ENCODE measurements at regions not wholly inside any gene's neighbourhood (a gene's known extent, or its start where the extent isn't known, plus 50 kb on each side); places are given as distances from the start of the nearest gene placed in this dataset.
A peak's percentile ranks its signal among the peaks of the same experiment; 100 is the strongest.

DNA sequence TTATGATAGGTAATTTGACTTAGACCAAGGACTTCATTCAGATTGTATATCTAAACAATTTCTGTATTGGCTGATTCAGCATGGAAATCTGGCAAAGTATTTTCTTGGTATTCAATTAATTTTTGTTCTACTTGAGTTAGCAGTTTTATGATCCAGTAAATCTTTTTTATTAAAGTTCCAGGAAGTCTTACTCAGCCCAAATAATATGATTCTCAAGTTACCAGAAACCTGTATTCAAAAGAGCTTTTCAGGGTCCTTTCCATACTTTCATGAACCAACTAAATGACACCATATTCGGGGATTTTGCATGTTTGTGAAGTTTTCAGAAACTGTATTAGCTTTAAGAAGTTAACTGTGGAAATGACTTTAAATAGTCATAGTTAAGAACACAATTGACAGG, 662.6 kb downstream of the LRFN5 start:
- no peak overlapping the region for H3K27ac ChIP-seq (ENCODE audit: low read length)
- H3K4me3 ChIP-seq (ENCODE audit: low read length): no peak overlapping the region

DNA sequence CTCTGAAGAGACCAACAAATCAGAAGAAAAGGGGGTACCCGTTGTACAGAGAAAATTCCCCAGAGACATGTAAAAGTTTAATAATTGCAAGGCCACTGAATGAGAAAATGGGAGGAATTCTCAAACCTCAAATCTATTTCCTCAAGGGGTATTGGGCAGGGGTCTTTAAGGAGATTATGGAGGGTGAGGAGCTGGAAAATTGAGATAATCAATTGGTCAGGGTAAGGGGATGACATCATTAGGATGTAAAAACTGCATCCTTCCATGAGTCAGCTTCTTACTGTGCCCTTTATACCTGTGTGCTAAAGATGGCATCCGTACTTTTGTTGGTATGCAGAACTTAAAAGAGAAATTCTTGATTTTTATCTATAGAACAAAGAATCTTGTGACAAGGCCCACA, 641.5 kb downstream of the LRFN5 start:
- Histone ChIP-seq H3K27me3 (ENCODE audit: control insufficient read depth, insufficient read depth, low read length) (no peaks in the 10 kb centered on the region), H3K4me1 (ENCODE audit: control insufficient read depth, insufficient read depth, low read length) (no peaks in the 10 kb centered on the region), H3K9me3 (replicated peaks; ENCODE audit: control insufficient read depth, low read depth, low read length) (peaks cover 2% of the 10 kb centered on the region), H3K4me3 (ENCODE audit: low read length) (no peak overlapping the region), H3K36me3 (ENCODE audit: control insufficient read depth, insufficient read depth, low read length) (no peaks in the 10 kb centered on the region), H3K27ac (ENCODE audit: low read length) (no peak overlapping the region)
- DNase-seq: no peak
- WGBS (ENCODE audit: insufficient coverage): no CpG with 5 or more reads among the region's 2 CpGs

More for the DNA sequence above, 662.6 kb downstream of the LRFN5 start:
- Histone ChIP-seq H3K27me3 (ENCODE audit: control insufficient read depth, insufficient read depth, low read length) (no peaks in the 10 kb centered on the region), H3K9me3 (replicated peaks; ENCODE audit: control insufficient read depth, low read depth, low read length) (no peaks in the 10 kb centered on the region), H3K4me1 (ENCODE audit: control insufficient read depth, insufficient read depth, low read length) (no peaks in the 10 kb centered on the region), H3K36me3 (ENCODE audit: control insufficient read depth, insufficient read depth, low read length) (no peaks in the 10 kb centered on the region)
- WGBS (ENCODE audit: insufficient coverage): no CpG with 5 or more reads among the region's 1 CpG
- no peak for DNase-seq

DNA sequence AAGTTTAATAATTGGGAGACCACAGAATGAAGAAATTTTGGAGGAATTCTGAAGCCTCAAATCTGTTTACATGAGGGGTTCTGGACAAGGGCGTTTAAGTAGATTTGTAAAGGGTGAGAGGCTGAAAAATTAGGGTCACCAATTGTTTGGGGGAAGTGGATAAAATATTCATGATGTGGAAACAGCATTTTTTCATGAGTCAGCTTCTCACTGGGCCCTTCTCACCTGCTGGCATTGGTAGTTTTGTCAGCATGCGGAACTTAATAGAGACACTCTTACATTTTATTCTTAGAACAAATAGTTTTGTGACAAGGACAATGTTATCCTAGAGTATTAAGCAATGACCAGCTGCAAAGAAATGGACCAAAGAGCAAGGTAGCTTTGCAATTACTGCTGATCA, 634.4 kb downstream of the LRFN5 start:
- Histone ChIP-seq H3K4me1 (ENCODE audit: control insufficient read depth, insufficient read depth, low read length) (no peaks in the 10 kb centered on the region), H3K4me3 (ENCODE audit: low read length) (no peak overlapping the region), H3K36me3 (ENCODE audit: control insufficient read depth, insufficient read depth, low read length) (no peaks in the 10 kb centered on the region), H3K27ac (ENCODE audit: low read length) (no peak overlapping the region), H3K9me3 (replicated peaks; ENCODE audit: control insufficient read depth, low read depth, low read length) (peaks cover 2% of the 10 kb centered on the region), H3K27me3 (ENCODE audit: control insufficient read depth, insufficient read depth, low read length) (no peaks in the 10 kb centered on the region)
- DNase-seq: no peak
- WGBS (ENCODE audit: insufficient coverage): 80% methylated on average over 1 of the region's 2 CpGs

DNA sequence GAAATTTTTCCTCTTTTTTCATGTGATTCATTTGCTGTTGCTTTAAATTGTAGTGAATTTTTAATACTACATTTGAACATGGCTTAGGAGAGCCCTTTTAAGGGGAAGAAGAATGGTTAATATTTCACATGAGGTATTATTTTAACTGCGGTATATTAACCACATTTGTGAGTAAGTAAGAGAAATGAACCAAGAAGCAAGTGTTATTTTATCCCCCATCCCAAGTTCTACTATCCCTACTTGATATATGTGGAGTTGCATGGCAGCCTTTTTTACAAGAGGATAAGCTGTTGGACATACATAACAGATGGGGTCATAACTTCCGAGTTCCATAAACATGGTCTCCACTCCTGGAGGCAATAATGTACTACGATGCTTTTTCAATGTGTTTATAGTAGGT, 623.3 kb downstream of the LRFN5 start:
- H3K27ac ChIP-seq (ENCODE audit: low read length): no peak overlapping the region
- no CpG with 5 or more reads among the region's 3 CpGs for whole genome bisulfite sequencing (ENCODE audit: insufficient coverage)
- H3K4me3 ChIP-seq (ENCODE audit: low read length): no peak overlapping the region
- no peaks in the 10 kb centered on the region for H3K4me1 ChIP-seq (ENCODE audit: control insufficient read depth, insufficient read depth, low read length)
- H3K9me3 ChIP-seq (replicated peaks; ENCODE audit: control insufficient read depth, low read depth, low read length): no peaks in the 10 kb centered on the region
- no peaks in the 10 kb centered on the region for H3K27me3 ChIP-seq (ENCODE audit: control insufficient read depth, insufficient read depth, low read length)
- DNase-seq: no peak
- no peaks in the 10 kb centered on the region for H3K36me3 ChIP-seq (ENCODE audit: control insufficient read depth, insufficient read depth, low read length)

DNA sequence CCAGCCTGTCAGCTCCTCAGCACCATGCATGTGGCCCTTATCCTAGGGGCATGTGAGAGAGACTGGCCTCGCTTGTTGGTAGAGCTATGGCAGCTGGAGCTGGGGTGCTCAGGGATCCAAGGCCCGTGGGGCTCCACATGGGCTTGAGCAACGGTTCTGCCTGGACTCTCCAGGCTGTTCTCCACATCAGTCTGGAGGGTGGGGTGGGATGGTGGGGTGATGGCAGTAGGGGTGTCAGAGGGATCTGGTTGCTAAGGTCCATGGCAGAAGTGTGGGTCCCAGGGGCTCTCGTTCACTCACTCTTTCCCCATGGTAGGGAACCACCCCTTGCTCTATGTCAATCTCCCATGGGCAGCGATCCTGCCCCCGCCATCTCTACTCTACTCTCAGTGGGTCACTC, 622.6 kb downstream of the LRFN5 start:
- no peak overlapping the region for H3K4me3 ChIP-seq (ENCODE audit: low read length)
- H3K27me3 ChIP-seq (ENCODE audit: control insufficient read depth, insufficient read depth, low read length): no peaks in the 10 kb centered on the region
- no peak overlapping the region for H3K27ac ChIP-seq (ENCODE audit: low read length)
- 91% methylated on average over 6 of the region's 6 CpGs for WGBS (ENCODE audit: insufficient coverage)
- H3K36me3 ChIP-seq (ENCODE audit: control insufficient read depth, insufficient read depth, low read length): no peaks in the 10 kb centered on the region
- no peak for DNase-seq
- no peaks in the 10 kb centered on the region for H3K9me3 ChIP-seq (replicated peaks; ENCODE audit: control insufficient read depth, low read depth, low read length)
- H3K4me1 ChIP-seq (ENCODE audit: control insufficient read depth, insufficient read depth, low read length): no peaks in the 10 kb centered on the region

DNA sequence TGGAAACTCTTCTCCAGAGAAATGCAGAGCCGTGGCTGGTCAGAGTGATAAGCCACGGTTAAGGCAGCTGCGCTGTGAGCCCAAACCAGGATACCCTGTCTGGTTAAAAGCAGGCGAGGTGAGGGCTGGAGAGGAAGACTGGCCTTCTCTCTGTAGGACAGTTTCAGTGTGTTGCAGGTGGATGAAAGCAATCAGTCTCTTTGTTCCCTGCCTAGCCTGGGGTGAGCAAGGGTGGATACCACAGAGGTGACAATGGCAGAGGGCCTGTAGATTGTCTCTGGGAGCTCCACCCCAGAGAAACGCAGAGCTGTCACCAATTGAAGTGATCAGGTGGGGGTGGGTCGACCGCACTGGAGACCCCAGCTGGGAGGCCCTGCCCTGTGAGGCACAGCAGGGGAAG, 621.9 kb downstream of the LRFN5 start:
- Histone ChIP-seq H3K9me3 (replicated peaks; ENCODE audit: control insufficient read depth, low read depth, low read length) (no peaks in the 10 kb centered on the region), H3K27ac (ENCODE audit: low read length) (no peak overlapping the region)
- WGBS (ENCODE audit: insufficient coverage): 83% methylated on average over 7 of the region's 7 CpGs

DNA sequence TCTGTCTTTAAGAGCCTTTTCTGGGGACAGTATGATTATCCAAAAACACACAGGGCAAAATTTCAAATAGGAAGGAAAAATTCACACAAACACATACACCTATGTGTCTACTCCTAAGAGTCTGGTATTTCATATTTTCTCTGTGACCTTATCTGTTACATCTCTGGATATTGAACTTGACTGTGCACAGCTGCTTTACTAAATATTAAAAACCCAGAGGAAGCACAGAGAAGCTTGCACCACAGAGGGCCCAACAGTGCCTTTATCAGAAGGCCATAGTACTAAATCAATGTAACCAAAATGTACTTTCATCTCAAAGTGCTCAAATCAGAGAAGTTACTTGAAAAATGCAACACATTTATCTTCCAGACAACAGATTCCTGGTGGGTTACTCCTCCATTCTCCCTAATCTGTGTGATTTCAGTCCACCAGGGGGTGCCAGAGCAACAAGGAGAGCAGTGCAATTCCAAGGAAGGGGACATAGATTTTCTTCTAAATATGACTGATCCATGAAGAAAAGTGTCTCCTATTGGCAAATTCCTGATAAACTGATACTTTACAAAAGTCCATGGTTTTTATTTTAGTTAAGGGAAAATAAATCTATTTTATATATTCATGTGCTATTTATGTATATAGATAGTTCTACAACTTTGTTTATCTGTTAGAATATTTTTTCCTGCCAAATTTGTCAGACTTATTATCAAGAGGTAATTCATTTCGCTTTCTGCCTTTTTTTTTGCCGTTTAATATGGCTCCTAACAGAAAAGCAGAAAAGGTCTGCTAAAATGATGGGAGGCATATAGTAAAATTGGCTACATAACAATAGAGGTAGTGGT, 617.6 kb downstream of the LRFN5 start:
- Histone ChIP-seq H3K36me3 (ENCODE audit: control insufficient read depth, insufficient read depth, low read length) (no peaks in the 10 kb centered on the region), H3K27ac (ENCODE audit: low read length) (no peak overlapping the region), H3K27me3 (ENCODE audit: control insufficient read depth, insufficient read depth, low read length) (no peaks in the 10 kb centered on the region), H3K4me3 (ENCODE audit: low read length) (no peak overlapping the region), H3K4me1 (ENCODE audit: control insufficient read depth, insufficient read depth, low read length) (peaks cover 3% of the 10 kb centered on the region), H3K9me3 (replicated peaks; ENCODE audit: control insufficient read depth, low read depth, low read length) (no peaks in the 10 kb centered on the region)
- DNase-seq: peak; percentile 84
- WGBS (ENCODE audit: insufficient coverage): no CpG with 5 or more reads among the region's 2 CpGs

More for the DNA sequence above, 621.9 kb downstream of the LRFN5 start:
- H3K36me3 ChIP-seq (ENCODE audit: control insufficient read depth, insufficient read depth, low read length): no peaks in the 10 kb centered on the region
- no peak for DNase-seq
- H3K4me3 ChIP-seq (ENCODE audit: low read length): no peak overlapping the region
- H3K27me3 ChIP-seq (ENCODE audit: control insufficient read depth, insufficient read depth, low read length): no peaks in the 10 kb centered on the region
- H3K4me1 ChIP-seq (ENCODE audit: control insufficient read depth, insufficient read depth, low read length): no peaks in the 10 kb centered on the region

DNA sequence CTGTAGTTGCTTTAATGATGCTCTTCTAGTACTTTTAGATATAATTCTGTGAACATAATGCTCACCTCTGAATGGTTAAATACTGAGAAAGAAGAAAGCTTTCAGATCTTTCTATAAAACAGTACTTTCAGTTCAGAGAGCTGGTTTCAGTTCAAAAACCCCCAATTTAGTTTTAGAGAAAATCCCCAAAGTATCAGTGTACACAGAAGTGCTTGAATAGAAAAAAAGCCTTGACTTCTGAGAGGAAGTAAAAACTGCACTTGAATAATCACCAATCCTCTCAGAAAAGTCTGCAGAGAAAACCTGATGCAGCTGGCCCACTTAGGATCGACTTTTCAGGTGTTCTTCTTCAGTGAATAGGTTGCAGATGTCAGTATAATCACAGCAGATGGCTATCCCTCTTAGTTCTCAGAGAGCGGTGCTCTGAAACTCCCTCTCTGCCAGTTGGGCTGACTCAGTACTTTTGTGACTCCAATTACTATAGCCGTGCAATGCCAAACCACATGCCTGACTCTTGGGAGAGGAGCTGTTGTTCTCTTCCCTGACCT, 616.3 kb downstream of the LRFN5 start:
- Histone ChIP-seq H3K4me1 (ENCODE audit: control insufficient read depth, insufficient read depth, low read length) (peaks cover 3% of the 10 kb centered on the region), H3K36me3 (ENCODE audit: control insufficient read depth, insufficient read depth, low read length) (no peaks in the 10 kb centered on the region), H3K4me3 (ENCODE audit: low read length) (no peak overlapping the region), H3K27ac (ENCODE audit: low read length) (peak overlapping the region; percentile 26), H3K9me3 (replicated peaks; ENCODE audit: control insufficient read depth, low read depth, low read length) (no peaks in the 10 kb centered on the region), H3K27me3 (ENCODE audit: control insufficient read depth, insufficient read depth, low read length) (no peaks in the 10 kb centered on the region)
- 0% methylated on average over 1 of the region's 3 CpGs for WGBS (ENCODE audit: insufficient coverage)
- peak; percentile 81 for DNase-seq

DNA sequence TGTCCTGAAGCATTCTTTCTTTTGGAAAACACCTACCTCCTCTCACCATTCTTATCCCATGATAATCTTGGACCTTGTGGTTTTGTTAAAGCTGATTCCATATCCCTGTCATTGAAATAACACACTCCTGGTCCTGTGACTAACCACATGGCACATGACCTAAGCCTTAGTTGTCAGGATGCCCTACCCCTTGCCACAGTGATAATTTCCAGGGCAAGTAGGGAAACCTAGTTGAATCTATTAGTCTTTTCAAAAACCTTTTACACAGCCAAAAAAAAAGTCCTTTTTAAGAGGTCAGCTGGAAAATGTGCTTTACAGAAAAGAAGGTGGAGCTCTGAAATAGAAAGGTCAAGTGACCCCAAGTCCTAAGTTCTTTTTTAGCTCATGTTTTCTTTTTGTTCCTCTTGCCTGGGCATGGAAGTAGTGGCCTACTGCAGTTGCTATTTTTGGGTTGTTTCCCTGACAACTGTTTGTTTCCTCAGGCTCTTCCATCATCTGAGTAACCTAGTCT, 608.4 kb downstream of the LRFN5 start:
- Histone ChIP-seq H3K4me1 (ENCODE audit: control insufficient read depth, insufficient read depth, low read length) (no peaks in the 10 kb centered on the region), H3K36me3 (ENCODE audit: control insufficient read depth, insufficient read depth, low read length) (no peaks in the 10 kb centered on the region), H3K27me3 (ENCODE audit: control insufficient read depth, insufficient read depth, low read length) (no peaks in the 10 kb centered on the region), H3K27ac (ENCODE audit: low read length) (no peak overlapping the region), H3K9me3 (replicated peaks; ENCODE audit: control insufficient read depth, low read depth, low read length) (no peaks in the 10 kb centered on the region), H3K4me3 (ENCODE audit: low read length) (no peak overlapping the region)
- peak; percentile 75 for DNase-seq

DNA sequence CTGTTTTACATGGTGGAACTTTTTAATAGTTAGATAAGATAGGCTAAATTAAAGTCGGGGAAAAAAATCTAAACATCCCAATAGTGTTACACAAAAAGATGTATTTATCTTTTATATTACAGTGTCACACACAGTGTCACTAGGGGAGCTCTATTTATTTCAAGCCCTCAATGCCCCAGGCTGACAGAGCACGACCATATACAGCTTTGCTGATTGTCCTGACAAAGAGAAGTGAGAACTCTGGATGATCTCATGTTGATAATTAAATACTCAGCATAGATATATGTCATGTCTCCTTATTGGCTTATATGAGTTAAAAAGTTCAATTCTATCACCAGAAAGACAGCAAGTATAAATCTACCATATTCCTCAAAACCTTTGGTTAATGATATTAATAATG, 594.3 kb downstream of the LRFN5 start:
- no CpG with 5 or more reads among the region's 2 CpGs for WGBS (ENCODE audit: insufficient coverage)
- no peak for DNase-seq
- Histone ChIP-seq H3K4me3 (ENCODE audit: low read length) (no peak overlapping the region), H3K27me3 (ENCODE audit: control insufficient read depth, insufficient read depth, low read length) (no peaks in the 10 kb centered on the region), H3K9me3 (replicated peaks; ENCODE audit: control insufficient read depth, low read depth, low read length) (no peaks in the 10 kb centered on the region), H3K36me3 (ENCODE audit: control insufficient read depth, insufficient read depth, low read length) (no peaks in the 10 kb centered on the region), H3K4me1 (ENCODE audit: control insufficient read depth, insufficient read depth, low read length) (no peaks in the 10 kb centered on the region), H3K27ac (ENCODE audit: low read length) (no peak overlapping the region)
